ENCODE measurements at regions not wholly inside any gene's neighbourhood (a gene's known extent, or its start where the extent isn't known, plus 50 kb on each side); places are given as distances from the start of the nearest gene placed in this dataset.
"Not testable (repeated sequence)": the region's sequence is repeated elsewhere in the genome, so short reads cannot be mapped to it uniquely, and the experiment has no call there.

DNA sequence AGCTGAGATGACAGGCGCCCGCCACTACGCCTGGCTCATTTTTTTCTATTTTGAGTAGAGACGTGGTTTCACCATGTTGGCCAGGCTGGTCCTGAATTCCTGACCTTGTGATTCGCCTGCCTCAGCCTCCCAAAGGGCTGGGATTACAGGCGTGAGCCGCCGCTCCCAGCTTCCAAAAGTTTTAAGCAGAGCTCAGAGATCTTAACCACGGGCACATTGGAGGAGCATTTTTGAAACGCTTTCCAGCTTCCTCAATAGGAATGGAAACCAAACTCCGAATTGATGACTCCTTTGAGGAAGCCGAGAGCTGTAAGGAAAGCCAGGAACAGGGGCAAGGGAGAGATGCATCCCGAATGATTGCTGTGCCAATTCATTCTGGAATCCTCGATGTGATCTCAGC lies 63.8 kb upstream of the ALDH3B2 start:
- H3K27ac ChIP-seq (ENCODE audit: low read depth in 2 of 2, low read length in 2 of 2); H3K9me3 ChIP-seq (ENCODE audit: control insufficient read depth in 2 of 2, low read length in 2 of 2); H3K9ac ChIP-seq (ENCODE audit: low read depth in 1 of 2, low read length in 2 of 2); H3K36me3 ChIP-seq (ENCODE audit: control insufficient read depth in 2 of 2, insufficient read depth in 2 of 2, low read length in 2 of 2); H3K4me1 ChIP-seq (ENCODE audit: control insufficient read depth in 2 of 2, insufficient read depth in 2 of 2, low read length in 2 of 2); H3K4me3 ChIP-seq (ENCODE audit: low read length in 2 of 2); H3K27me3 ChIP-seq (ENCODE audit: control insufficient read depth in 2 of 2, insufficient read depth in 2 of 2, low read length in 2 of 2): not testable (repeated sequence)

- H3K9ac ChIP-seq (ENCODE audit: low read depth in 1 of 2, low read length in 2 of 2); H3K9me3 ChIP-seq (ENCODE audit: control insufficient read depth in 2 of 2, low read length in 2 of 2); H3K36me3 ChIP-seq (ENCODE audit: control insufficient read depth in 2 of 2, insufficient read depth in 2 of 2, low read length in 2 of 2); H3K27ac ChIP-seq (ENCODE audit: low read depth in 2 of 2, low read length in 2 of 2); H3K4me3 ChIP-seq (ENCODE audit: low read length in 2 of 2); H3K27me3 ChIP-seq (ENCODE audit: control insufficient read depth in 2 of 2, insufficient read depth in 2 of 2, low read length in 2 of 2); H3K4me1 ChIP-seq (ENCODE audit: control insufficient read depth in 2 of 2, insufficient read depth in 2 of 2, low read length in 2 of 2): not testable (repeated sequence)
Measured at GRCh38 chr11:67737562-67738080, 63.2 kb upstream of the ALDH3B2 start.

DNA sequence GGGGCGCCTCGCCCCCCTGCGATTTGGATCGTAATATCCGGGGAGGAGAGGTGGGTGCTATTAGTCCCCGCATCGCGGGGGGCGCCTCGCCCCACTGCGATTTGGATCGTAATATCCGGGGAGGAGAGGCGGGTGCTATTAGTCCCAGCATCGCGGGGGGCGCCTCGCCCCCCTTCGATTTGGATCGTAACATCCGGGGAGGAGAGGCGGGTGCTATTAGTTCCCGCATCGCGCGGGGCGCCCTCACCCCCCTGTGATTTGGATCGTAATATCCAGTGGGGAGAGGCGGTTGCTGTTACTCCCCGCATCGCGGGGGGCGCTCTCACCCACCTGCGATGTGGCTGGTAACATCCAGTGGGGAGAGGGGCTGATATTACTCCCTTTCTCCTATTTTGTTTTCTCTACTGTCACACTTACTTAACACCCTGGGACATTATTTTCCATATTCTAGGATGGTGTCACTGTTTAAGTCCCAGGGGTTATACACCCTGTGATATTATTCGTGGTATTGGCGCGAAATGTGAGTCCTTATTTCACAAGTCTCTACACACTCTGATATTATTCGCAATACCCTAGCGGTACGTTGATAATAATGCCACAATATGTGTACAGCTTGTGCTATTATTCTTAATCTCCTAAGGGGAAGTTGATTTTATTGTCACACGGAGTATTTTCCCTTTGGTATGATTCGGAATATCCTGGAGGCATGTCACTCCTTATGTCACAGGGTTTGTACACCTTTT lies 57.8 kb upstream of the ALDH3B2 start:
- Histone ChIP-seq H3K9me3 (ENCODE audit: control insufficient read depth in 2 of 2, low read length in 2 of 2) (no peaks in the 10 kb centered on the region), H3K9ac (ENCODE audit: low read depth in 1 of 2, low read length in 2 of 2) (no peak overlapping the region), H3K4me1 (ENCODE audit: control insufficient read depth in 2 of 2, insufficient read depth in 2 of 2, low read length in 2 of 2) (no peaks in the 10 kb centered on the region), H3K36me3 (ENCODE audit: control insufficient read depth in 2 of 2, insufficient read depth in 2 of 2, low read length in 2 of 2) (no peaks in the 10 kb centered on the region), H3K4me3 (ENCODE audit: low read length in 2 of 2) (no peak overlapping the region), H3K27me3 (ENCODE audit: control insufficient read depth in 2 of 2, insufficient read depth in 2 of 2, low read length in 2 of 2) (no peaks in the 10 kb centered on the region), H3K27ac (ENCODE audit: low read depth in 2 of 2, low read length in 2 of 2) (no peak overlapping the region)

GRCh38 chr11:67731583-67731982 lies 57.2 kb upstream of the ALDH3B2 start:
- Histone ChIP-seq H3K4me3 (ENCODE audit: low read length in 2 of 2) (no peak overlapping the region), H3K4me1 (ENCODE audit: control insufficient read depth in 2 of 2, insufficient read depth in 2 of 2, low read length in 2 of 2) (no peaks in the 10 kb centered on the region), H3K27me3 (ENCODE audit: control insufficient read depth in 2 of 2, insufficient read depth in 2 of 2, low read length in 2 of 2) (no peaks in the 10 kb centered on the region), H3K9ac (ENCODE audit: low read depth in 1 of 2, low read length in 2 of 2) (no peak overlapping the region), H3K36me3 (ENCODE audit: control insufficient read depth in 2 of 2, insufficient read depth in 2 of 2, low read length in 2 of 2) (no peaks in the 10 kb centered on the region), H3K27ac (ENCODE audit: low read depth in 2 of 2, low read length in 2 of 2) (no peak overlapping the region), H3K9me3 (ENCODE audit: control insufficient read depth in 2 of 2, low read length in 2 of 2) (no peaks in the 10 kb centered on the region)

DNA sequence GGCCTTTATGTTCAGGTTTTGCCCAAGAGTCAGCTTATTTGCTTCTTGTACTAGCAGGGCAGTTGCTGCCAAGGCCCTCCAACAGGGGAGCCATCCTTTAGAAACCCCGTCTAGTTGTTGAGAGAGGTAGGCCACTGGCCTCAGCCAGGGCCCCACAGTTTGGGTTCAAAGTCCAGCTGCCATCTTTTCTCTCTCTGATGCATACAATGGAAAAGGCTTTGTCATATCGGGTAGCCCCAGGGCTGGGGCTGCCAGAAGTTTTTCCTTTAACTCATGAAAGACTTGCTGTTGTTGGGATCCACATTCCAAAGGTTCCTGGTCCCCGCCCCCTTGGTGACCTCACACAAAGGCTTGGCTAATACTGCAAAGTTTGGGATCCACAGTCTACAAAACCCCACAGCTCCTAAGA lies 53.7 kb upstream of the ALDH3B2 start:
- H3K27ac ChIP-seq (ENCODE audit: low read depth in 2 of 2, low read length in 2 of 2); H3K27me3 ChIP-seq (ENCODE audit: control insufficient read depth in 2 of 2, insufficient read depth in 2 of 2, low read length in 2 of 2); H3K4me1 ChIP-seq (ENCODE audit: control insufficient read depth in 2 of 2, insufficient read depth in 2 of 2, low read length in 2 of 2); H3K36me3 ChIP-seq (ENCODE audit: control insufficient read depth in 2 of 2, insufficient read depth in 2 of 2, low read length in 2 of 2); H3K9ac ChIP-seq (ENCODE audit: low read depth in 1 of 2, low read length in 2 of 2); H3K4me3 ChIP-seq (ENCODE audit: low read length in 2 of 2); H3K9me3 ChIP-seq (ENCODE audit: control insufficient read depth in 2 of 2, low read length in 2 of 2): not testable (repeated sequence)

GRCh38 chr11:67727066-67728040 lies 52.9 kb upstream of the ALDH3B2 start:
- H3K36me3 ChIP-seq (ENCODE audit: control insufficient read depth in 2 of 2, insufficient read depth in 2 of 2, low read length in 2 of 2); H3K4me3 ChIP-seq (ENCODE audit: low read length in 2 of 2); H3K4me1 ChIP-seq (ENCODE audit: control insufficient read depth in 2 of 2, insufficient read depth in 2 of 2, low read length in 2 of 2); H3K9ac ChIP-seq (ENCODE audit: low read depth in 1 of 2, low read length in 2 of 2); H3K27me3 ChIP-seq (ENCODE audit: control insufficient read depth in 2 of 2, insufficient read depth in 2 of 2, low read length in 2 of 2); H3K9me3 ChIP-seq (ENCODE audit: control insufficient read depth in 2 of 2, low read length in 2 of 2); H3K27ac ChIP-seq (ENCODE audit: low read depth in 2 of 2, low read length in 2 of 2): not testable (repeated sequence)
